ENCODE measurements at regions not wholly inside any gene's neighbourhood (a gene's known extent, or its start where the extent isn't known, plus 50 kb on each side); places are given as distances from the start of the nearest gene placed in this dataset.

DNA sequence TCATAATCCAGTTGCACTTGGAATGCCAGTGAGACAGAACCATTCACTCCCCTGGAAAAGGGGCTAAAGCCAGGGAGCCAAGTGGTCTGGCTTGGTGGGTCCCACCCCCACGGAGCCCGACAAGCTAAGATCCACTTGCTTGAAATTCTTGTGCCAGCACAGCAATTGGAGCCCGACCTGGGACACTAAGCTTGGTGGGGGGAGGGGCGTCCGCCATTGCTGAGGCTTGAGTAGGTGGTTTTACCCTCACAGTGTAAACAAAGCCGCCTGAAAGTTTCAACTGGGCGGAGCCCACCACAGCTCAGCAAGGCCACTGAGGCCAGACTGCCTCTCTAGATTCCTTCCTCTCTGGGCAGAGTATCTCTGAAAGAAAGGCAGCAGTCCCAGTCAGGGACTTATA is 200.7 kb upstream of the NPSR1 start:
- no peak for DNase-seq (ENCODE audit: low spot score)
- no peak for ATAC-seq

DNA sequence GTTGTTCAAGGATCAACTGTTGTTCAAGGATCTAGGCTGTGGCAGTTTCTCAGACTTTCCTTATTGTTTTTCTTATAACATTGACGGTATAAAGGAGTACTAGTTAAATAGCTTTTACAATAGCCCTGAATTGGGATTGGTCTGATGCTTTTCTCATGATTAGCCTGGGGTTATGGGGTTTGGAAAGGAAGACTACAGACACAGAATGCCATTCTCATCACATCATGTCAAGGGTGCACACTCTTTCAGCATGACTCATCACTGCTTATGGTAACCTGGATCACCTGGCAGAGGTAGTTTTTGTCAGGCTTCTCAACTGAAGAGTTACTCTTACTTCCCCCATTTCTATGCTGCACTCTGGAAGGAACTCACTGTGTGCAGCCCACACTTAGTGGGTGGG is 194.2 kb upstream of the NPSR1 start:
- ATAC-seq (no peak), DNase-seq (ENCODE audit: low spot score) (no peak)

DNA sequence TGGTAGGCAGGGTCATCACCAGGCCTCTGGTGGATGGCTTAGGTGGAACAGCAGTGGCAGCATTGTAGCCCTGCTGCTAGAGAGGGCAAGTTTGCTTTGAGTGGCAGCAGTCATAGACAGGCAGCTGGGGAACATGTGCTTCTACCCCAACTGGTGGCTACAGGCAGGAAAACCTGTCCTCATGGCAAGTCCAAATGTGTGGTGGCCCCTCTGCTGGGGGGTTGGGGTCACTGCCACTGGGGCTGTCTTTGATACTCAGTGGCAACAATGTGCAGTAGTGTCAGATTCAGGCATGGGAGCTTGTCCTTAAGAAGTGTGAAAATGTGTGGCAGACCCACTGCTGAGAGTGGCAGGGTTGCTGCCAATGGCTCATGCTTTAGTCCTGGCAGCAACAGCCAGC is 186.2 kb upstream of the NPSR1 start:
- ATAC-seq (no peak), DNase-seq (ENCODE audit: low spot score) (no peak)

DNA sequence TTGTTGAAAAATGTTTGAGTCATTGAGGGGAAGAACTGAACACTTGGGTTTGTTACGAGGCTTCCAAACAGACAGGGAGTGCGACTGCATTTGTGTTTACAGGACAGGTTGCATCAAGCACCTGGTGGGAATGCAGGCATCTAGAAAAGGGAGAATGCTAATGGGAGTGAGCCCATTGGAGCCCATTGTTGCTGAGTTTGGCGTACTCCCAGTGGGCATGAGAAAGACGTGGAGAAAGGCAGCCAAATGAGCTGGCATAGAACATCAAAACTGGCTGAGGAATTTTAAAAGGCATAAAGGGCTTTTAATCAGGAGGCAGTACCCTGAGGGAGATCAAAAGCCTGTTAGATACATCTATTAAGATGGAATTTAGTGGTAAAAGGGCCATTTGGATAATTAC is 171.6 kb upstream of the NPSR1 start:
- DNase-seq (ENCODE audit: low spot score) (no peak), ATAC-seq (no peak)

DNA sequence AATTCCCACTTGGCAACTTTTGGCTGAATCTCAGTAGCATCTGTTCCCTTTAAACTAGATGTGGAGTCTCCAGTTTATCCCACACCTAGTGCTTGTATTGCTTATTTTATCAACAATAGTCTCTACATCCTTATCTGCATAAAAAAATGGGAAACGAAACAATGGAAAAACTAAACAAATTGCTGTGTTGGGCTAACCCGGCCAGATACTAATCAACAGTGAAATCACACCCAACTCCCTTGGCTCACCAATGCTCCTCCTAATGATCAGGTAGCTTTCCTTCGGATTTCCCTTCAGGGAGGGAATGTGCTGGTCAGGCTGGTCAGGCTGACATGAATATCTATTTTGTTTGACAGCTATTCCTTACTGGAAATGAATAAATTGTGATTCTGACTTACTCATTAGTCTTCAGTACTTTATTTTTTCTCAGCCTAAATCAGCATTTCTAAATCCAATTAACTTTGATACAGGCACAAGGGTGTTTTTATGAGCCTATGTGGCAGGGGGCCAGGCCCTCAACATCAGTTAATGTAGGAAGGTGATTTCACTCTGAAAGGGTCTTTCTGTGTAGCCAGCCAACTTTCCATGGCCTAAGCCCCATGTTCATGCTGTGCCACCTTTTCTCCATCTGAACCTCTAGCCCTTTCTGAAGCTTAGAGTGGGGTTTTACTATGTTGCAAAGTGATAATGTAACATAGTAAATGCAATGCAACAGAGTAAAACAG is 170.5 kb upstream of the NPSR1 start:
- ATAC-seq (no peak), DNase-seq (ENCODE audit: low spot score) (no peak)

DNA sequence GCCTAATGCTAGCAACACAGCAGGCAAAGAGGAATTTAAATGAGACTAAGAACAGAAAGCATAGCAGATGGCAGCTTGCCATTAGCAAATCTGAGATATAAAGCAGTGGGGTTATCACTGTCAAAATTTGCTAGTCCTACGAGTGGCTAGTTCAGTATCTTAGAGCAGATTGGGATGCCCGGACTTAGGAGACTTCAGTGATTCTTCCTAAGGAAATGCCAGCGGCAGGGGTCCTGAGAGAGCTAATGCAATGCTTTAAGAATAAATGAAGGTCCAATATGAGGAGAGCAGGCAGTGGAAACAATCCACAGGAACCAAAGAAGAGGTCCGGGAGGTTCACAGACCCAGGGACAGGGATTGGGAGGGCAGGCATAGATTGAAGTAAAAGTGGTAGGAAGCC is 169.3 kb upstream of the NPSR1 start:
- DNase-seq (ENCODE audit: low spot score) (no peak), ATAC-seq (no peak)

DNA sequence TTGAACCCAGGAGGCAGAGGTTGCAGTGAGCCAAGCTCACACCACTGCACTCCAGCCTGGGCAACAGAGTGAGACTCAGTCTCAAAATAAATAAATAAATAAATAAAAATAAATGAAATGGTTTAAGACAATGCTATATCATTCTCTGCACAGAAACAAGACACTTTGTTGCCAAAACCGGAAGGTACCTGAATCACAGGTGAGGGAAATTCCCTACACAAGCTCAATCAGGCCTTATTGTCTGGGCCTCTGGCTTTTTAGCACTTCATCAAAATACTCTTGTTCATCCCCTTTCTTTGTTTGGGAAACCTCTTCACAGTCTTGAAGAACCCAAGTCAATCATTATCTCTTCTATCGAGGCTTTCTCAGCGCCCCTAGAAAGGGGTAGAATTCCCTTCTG is 166.1 kb upstream of the NPSR1 start:
- ATAC-seq (no peak), DNase-seq (ENCODE audit: low spot score) (no peak)

DNA sequence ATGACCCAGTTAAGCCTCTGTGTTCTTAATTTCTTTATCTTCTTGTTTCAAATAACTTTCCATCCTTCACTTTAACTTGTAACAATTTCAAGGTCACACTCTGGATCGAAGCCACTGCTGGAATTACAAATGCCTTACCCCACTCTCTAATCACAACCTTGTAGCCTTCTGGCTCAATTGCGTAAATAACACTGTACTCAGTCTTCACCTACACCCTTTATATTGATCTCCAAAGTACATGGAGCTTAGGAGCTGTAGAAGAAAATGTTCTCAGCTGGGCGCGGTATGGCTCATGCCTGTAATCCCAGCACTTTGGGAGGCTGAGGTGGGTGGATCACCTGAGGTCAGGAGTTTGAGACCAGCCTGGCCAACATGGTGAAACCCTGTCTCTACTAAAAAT is 164.3 kb upstream of the NPSR1 start:
- DNase-seq (ENCODE audit: low spot score) (no peak), ATAC-seq (no peak)

DNA sequence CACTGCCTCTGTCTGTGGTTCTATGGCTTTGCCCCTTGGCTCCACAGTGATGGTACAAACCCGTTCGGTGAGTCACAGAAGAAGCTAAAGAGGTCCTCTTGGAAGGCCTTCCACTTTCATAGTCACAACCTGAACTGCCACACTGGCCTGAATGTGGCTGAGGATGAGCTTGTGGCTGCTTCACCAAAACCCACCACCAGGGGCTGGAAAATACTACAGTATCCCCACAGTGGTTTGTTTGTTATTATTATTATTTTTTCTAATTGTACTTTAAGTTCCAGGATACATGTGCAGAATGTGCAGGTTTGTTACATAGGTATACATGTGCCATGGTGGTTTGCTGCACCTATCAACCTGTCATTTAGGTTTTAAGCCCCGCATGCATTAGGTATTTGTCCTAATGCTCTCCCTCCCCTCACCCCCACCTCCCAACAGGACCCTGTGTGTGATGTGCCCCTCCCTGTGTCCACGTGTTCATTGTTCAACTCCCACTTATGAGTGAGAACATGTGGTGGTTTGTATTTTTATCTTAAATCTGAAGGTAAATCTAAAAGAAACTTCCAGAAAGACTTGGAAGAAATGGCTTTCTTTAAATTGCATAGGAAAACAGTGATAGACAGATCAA is 160.8 kb upstream of the NPSR1 start:
- ATAC-seq (no peak), DNase-seq (ENCODE audit: low spot score) (no peak)

DNA sequence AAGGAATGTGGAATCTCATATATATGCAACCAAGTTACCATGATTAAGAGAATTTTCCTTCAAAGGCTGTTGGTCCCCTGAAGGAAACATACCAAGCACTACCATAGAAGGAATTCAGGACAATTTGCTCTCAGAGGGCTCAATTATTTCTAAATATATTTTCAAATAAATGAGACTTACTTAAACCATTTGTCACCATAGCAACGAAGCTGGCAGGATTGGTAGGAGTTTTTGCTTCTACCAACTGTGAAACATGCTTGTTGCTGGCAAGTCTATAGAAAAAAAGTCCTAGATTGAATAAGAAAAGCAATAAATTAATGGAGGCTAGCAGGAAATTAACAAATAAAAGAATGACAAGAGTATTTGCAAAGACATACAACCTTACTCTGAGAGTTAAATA is 156.9 kb upstream of the NPSR1 start:
- no peak for ATAC-seq
- DNase-seq (ENCODE audit: low spot score), result no peak

DNA sequence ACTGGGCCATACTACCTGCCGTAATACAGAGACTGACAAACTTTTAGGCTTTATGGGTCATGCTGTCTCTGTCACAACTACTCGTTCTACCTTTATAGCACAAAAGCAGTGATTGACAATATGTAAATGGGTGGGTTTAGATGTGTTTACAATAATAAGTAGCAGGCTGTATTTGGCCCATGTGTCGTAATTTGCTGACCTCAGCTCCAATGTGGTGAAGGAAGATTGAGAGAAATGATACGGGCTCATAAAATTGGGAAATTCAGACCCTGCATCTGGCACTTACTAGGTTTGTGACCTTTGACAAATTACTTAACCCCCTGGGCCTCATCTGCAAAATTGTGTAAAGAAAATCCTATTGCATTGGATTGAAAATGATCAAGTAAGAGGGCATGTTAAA is 150.8 kb upstream of the NPSR1 start:
- DNase-seq (ENCODE audit: low spot score) (no peak), ATAC-seq (no peak)

DNA sequence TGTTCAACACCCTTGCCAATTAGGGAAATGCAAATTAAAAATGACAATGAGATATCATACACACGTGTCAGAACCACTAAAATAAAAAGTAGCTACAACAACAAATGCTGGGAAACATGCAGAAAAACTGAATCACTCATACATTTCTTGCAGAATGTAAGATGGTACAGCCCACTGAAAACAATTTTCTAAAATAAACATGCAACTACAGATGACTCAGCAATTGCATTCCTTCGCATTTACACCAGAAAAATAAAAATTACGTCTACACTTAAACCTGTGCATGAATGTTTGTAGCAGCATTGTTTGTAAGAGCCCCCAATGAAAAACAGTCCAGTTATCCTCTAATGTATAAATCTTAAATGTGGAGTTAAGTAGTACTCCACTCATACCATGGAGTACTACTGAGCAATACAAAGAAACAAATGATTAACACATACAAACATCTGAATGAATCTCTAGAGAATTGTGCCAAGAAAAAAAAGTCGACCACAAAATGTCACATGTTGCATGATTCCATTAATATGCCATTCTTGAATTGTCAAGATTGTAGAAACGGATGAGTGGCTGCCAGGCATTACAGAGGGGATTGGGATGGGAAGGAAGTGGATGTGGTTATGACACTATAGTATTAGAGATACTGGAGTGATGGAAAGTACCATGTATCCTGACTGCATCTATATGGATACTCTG is 134.6 kb upstream of the NPSR1 start:
- ATAC-seq, result no peak
- no peak for DNase-seq (ENCODE audit: low spot score)

DNA sequence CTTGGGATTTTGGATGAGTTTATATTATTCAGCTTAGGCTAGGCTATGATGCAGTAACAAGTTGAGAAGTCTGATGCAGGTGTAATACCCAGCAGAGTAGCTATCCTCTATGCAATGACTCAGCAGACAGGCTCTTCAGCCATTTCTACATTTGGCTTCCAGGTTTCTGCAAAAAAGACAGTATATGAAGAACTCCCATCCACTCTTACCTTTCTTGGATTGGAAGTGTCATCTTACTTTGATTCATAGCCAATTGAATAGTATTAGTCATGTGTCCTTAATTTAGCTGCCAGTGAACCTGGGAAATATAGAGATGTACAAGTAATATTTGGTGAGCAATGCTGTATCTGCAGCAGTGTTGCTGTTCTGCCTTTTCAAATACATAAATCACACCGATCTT is 127.8 kb upstream of the NPSR1 start:
- DNase-seq (ENCODE audit: low spot score) (no peak), ATAC-seq (no peak)

DNA sequence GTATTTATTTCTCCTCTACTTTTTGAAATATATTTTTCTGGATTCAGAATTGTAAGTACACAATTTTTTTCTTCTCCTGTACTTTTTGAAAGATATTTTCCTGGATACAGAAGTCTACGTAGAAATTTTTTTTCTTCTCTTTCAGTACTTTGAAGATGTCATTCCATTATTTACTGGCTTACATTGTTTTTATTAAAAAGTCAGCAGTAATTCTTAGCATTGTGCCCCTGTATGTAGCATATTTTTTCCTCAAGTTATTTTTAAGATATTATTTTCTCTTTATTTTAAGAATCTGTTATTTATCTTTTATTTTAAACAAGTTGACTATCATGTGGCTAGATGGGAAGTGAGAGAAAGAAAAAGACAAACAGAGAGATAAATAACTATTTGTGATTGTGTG is 119.0 kb upstream of the NPSR1 start:
- DNase-seq (ENCODE audit: low spot score) (no peak), ATAC-seq (no peak)

DNA sequence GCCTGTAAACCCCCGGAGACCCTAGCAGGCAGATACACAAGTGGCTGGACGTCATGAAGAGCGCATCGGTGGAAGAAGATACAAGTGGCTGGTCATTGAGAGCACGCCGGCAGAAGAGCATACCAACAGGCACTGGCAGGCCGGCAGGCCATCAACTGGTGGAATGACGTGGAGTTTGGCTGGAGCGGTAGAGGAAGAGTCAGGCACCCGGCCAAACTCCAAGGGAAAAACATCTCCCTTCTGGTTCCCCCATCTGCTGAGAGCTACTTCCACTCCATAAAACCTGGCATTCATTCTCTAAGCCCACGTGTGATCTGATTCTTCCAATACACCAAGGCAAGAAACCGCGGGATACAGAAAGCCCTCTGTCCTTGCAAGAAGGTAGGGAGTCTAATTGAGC is 113.4 kb upstream of the NPSR1 start:
- no peak for ATAC-seq
- DNase-seq (ENCODE audit: low spot score), result no peak

DNA sequence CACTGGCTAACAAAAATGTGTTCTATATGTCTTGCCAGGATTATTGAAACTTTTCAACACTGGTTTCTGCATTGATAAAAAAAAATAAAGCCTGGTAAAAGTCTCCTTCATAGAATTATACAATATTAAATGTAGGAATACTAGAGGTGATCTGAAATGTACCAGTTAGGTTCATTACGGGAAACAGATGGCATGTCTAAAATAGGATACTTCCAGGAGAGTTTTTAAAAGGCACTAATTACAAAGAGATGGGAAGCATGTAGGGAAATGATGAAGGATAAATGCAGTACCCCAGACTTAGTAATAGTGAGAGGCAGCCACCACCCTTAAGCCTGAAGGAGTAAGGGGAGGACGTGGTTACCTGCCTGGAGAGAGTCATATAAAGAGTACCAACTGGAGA is 107.0 kb upstream of the NPSR1 start:
- DNase-seq (ENCODE audit: low spot score) (no peak), ATAC-seq (no peak)

DNA sequence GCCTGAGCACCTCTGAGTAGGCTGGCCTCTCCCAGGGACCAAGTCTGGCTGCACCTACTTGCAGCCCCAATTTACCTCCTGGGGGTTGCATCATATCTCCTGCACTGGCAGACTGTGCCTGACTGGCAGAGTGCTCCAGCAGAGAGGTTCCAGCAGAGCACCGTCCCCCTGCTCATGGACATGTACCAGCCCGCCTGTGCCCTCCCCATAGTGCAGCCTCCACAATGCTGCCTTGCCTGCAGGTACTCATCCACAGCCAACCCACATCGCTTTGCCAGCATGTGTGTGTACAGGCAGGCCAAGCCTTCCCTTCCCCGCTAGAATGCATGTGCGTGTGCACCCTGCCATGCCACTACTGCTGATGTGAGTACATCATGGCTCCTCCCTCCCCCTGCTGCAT is 105.5 kb upstream of the NPSR1 start:
- ATAC-seq, result no peak
- DNase-seq (ENCODE audit: low spot score), result no peak

DNA sequence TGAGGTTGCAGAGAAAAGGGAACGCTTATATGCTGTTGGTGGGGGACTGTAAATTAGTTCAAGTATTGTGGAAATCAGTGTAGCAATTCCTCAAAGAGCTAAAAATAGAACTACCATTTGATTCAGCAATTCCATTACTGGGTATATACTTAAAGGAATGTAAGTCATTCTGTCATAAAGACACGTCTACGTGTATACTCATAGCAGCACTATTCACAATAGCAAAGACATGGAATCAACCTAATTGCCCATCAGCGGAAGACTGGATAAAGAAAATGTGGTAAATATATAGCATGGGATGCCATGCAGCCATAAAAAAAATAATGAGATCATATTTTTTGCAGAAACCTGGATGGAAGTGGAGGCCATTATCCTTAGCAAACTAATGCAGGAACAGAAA is 100.0 kb upstream of the NPSR1 start:
- no peak for DNase-seq (ENCODE audit: low spot score)

DNA sequence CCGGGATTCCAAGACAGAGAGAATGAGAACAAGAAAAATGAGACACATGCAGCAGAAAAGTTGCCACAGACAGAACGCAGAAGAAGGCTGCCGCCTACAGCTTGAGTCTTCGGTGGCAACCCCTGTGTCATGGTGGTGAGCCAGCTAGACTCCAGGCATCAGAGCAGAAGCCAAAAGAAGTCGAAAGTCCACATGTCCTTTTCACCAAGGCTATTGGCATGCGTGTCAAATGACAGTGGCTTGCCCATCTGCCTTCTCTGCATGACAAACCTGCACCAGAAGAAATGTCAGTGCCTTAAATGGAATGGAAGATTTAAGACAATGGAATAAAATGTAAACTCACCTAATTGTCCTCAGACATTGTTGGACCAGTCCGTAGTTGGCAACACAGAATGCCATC is 93.9 kb upstream of the NPSR1 start:
- ATAC-seq (no peak), DNase-seq (ENCODE audit: low spot score) (no peak)

More for the DNA sequence above, 100.0 kb upstream of the NPSR1 start:
- no peak for ATAC-seq

DNA sequence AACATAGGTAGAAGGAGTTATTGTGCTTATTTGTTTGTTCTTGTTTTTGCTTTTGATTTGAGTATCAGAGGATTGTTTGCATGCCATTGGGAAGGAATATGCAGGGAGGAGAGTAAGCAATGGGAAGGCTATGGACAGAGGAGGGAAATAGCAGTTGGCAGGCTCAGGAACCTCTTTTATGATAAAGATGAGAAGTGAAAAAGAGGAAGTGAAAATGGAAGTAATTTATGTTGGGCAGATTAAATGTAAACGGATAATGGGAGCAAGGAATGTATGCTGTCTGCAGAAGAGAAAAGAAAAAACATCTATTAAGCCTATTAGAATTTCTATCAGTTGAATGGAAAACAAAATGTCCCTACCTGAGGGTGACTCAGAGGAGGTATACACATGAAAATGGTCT is 90.1 kb upstream of the NPSR1 start:
- no peak for DNase-seq (ENCODE audit: low spot score)

DNA sequence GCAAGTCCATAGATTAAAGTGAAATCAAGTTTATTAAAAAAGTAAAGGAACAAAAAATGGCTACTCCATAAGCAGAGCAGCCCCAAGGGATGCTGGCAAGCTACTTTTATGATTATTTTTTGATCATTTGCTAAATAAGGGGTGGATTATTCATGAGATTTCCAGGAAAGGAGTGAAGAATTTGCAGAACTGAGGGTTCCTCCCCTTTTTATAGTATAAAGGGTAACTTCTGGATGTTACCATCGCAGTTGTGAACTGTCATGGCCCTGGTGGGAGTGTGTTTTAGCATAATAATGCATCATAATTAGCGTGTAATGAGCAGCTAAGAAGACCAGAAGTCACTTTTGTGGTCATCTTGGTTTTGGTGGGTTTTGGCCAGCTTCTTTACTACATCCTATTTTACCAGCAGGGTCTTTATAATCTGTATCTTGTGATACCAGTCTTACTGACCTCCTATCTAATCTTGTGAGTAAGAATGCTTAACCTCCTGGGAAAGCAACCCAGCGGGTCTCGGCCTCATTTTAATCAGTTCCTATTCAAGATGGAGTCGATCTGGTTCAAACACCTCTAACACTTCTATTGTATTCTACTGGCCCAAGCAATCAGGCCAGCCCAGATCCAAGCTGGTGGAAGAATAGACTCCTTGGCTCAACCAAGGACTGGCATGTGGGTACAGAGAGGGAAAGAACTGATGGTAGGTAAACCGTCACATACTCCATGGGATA is 87.9 kb upstream of the NPSR1 start:
- DNase-seq (ENCODE audit: low spot score) (no peak), ATAC-seq (no peak)

More for the DNA sequence above, 90.1 kb upstream of the NPSR1 start:
- ATAC-seq, result no peak

DNA sequence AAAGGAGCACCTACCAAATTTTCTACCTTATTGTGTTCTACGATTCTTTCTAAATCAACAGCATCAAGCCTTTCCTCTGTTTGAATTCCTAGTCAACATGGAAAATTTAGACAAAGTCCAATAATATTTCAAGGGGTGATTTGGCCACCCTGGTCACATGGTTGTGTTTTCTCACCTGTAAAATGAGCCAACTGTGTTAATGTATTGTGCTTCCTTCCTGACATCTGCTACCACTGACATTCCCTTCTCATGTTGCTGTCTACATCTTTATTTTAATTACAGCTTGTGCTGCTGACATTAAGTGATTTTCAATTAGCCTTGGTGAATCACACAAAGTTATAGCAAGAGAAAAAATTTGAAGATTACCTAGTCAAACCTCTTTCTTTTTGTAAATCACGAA is 83.0 kb upstream of the NPSR1 start:
- no peak for ATAC-seq
- no peak for DNase-seq (ENCODE audit: low spot score)
